Transverse colon (tissue), 4 donors: ENCODE measurements at regions not wholly inside any gene's neighbourhood (a gene's known extent, or its start where the extent isn't known, plus 50 kb on each side); places are given as distances from the start of the nearest gene placed in this dataset.

Source experiments
- DNase-seq: peaks from one replicate; pipeline ENCODE4 v3.0.0-alpha.2; 2019
- H3K27ac ChIP-seq, 4 donors: fragments of 200-600 bp; sonication (generic); 2 replicates each; pipeline ENCODE4 v1.5.1; 2016 to 2018; ENCODE audit warnings: inconsistent platforms in 4 of 4
- H3K27me3 ChIP-seq: fragments of 200-600 bp; sonication (generic); 2 replicates; pipeline ENCODE4 v1.5.1; 2017; ENCODE audit warnings: inconsistent platforms
- H3K36me3 ChIP-seq, 4 donors: fragments of 200-600 bp; sonication (generic); 2 replicates each; pipeline ENCODE4 v1.5.1; 2017 to 2019; ENCODE audit warnings: inconsistent platforms in 4 of 4
- H3K4me1 ChIP-seq, 4 donors: fragments of 200-600 bp; sonication (generic); 2 replicates each; pipeline ENCODE4 v1.5.1; 2017 to 2020; ENCODE audit warnings: inconsistent platforms in 4 of 4
- H3K4me3 ChIP-seq, 4 donors: fragments of 200-600 bp; sonication (generic); 1 replicate in 1 of 4; 2 replicates in 3 of 4; pipeline versions ENCODE4 v1.5.1 to v1.6.1; 2017 to 2019; ENCODE audit warnings: inconsistent platforms in 4 of 4
- H3K9me3 ChIP-seq, 2 donors: fragments of 200-600 bp; sonication (generic); 2 replicates each; pipeline ENCODE4 v1.5.1; 2017 to 2019; ENCODE audit warnings: inconsistent platforms in 2 of 2
- EP300 ChIP-seq: sonication (generic); formaldehyde crosslinking; IDR thresholded peaks from one replicate; pipeline ENCODE4 v1.6.1; 2017; ENCODE audit warnings: antibody characterized with exemption, low read depth
- POLR2A ChIP-seq: fragments of 450-650 bp; IDR thresholded peaks from one replicate; pipeline ENCODE4 v1.6.1; 2016; ENCODE audit warnings: antibody characterized with exemption, mild to moderate bottlenecking, moderate library complexity
- POLR2AphosphoS5 ChIP-seq, 3 donors: sonication (generic); formaldehyde crosslinking; IDR thresholded peaks; one replicate each; pipeline ENCODE4 v1.6.1; 2016; ENCODE audit warnings: antibody characterized with exemption in 3 of 3
- WGBS, 2 donors: methylation state at CpG; one replicate each; pipeline ENCODE4 v1.1.5; 2018; ENCODE audit warnings: low coverage in 1 of 2; 5-methylcytosine and 5-hydroxymethylcytosine counted together
- in situ Hi-C, 4 donors: fragments of 200-750 bp; cut with MboI; loops; one replicate each; pipeline versions ENCODE4 v1.15.0 to v1.15.1; 2017; ENCODE audit warnings: low sequenced_read_pairs in 3 of 4, low pct_ligation_motif_present in 1 of 4, low pct_unique_long_range_greater_than_20kb in 1 of 4
- intact Hi-C: fragments of 100-400 bp; cut with DNase I; formaldehyde crosslinking; loops from one replicate; pipeline ENCODE4 v1.15.1; 2023; ENCODE audit warnings: low total_unique reads
- TF ChIP-seq, protein P1 (sequence below), 5 experiments: fragments of 200-600 bp in 3 of 5; fragments of 450-650 bp in 2 of 5; sonication (generic) in 3 of 5; IDR thresholded peaks; 1 replicate in 2 of 5; 2 replicates in 3 of 5; pipeline ENCODE4 v1.5.1; 2016 to 2017; ENCODE audit warnings: antibody characterized with exemption in 5 of 5, inconsistent platforms in 3 of 5, mild to moderate bottlenecking in 2 of 5, moderate library complexity in 1 of 5

GRCh38 chr7:69108097-69108496 lies 490.2 kb upstream of the AUTS2 start:
- whole genome bisulfite sequencing, 2 donors, result 87 to 89% methylated on average over 2 to 10 of the region's 10 CpGs
- in situ Hi-C loops (no loop called here), intact Hi-C loops (no loop called here)
- Histone ChIP-seq H3K4me1 (no peaks in the 10 kb centered on the region), H3K27ac (no peak overlapping the region), H3K9me3 (peaks cover 0 to 3% of the 10 kb centered on the region in 2 donors), H3K4me3 (no peak overlapping the region), H3K36me3 (no peaks in the 10 kb centered on the region), H3K27me3 (no peaks in the 10 kb centered on the region)
- no peak for DNase-seq
- no peak for TF ChIP-seq POLR2AphosphoS5 (IDR thresholded peaks at IDR 0.05)

GRCh38 chr7:69109246-69109645 lies 489.0 kb upstream of the AUTS2 start:
- Histone ChIP-seq H3K36me3 (no peaks in the 10 kb centered on the region), H3K27ac (no peak overlapping the region), H3K4me3 (no peak overlapping the region), H3K9me3 (peaks cover 0 to 3% of the 10 kb centered on the region in 2 donors), H3K4me1 (no peaks in the 10 kb centered on the region), H3K27me3 (no peaks in the 10 kb centered on the region)
- no peak for DNase-seq
- WGBS, 2 donors, result 51 to 64% methylated on average over 2 to 3 of the region's 3 CpGs
- intact Hi-C loops, result no loop called here
- no peak for TF ChIP-seq EP300
- TF ChIP-seq, protein P1, sequence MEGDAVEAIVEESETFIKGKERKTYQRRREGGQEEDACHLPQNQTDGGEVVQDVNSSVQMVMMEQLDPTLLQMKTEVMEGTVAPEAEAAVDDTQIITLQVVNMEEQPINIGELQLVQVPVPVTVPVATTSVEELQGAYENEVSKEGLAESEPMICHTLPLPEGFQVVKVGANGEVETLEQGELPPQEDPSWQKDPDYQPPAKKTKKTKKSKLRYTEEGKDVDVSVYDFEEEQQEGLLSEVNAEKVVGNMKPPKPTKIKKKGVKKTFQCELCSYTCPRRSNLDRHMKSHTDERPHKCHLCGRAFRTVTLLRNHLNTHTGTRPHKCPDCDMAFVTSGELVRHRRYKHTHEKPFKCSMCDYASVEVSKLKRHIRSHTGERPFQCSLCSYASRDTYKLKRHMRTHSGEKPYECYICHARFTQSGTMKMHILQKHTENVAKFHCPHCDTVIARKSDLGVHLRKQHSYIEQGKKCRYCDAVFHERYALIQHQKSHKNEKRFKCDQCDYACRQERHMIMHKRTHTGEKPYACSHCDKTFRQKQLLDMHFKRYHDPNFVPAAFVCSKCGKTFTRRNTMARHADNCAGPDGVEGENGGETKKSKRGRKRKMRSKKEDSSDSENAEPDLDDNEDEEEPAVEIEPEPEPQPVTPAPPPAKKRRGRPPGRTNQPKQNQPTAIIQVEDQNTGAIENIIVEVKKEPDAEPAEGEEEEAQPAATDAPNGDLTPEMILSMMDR (IDR thresholded peaks at IDR 0.05), result no peak
- TF ChIP-seq POLR2AphosphoS5 (IDR thresholded peaks at IDR 0.05), result no peak
- TF ChIP-seq POLR2A, result no peak
- in situ Hi-C loops, result no loop called here

DNA sequence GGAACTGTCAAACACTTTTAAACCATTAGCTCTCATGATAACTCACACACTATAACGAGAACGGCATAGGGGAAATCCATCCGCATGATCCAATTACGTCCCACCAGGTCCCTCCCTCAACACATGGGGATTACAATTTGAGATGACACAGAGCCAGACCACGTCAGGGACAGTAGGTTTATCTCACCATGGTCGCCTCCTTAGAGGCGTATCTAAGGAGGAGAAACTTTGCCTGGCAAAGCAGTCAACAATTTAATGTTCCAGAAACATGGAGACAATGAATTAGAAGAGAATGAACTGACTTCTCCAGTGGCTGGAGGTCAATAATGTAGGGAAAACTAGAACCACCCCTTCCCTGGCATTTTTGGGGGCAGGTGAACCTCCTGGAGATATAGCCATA lies 488.4 kb upstream of the AUTS2 start:
- 85 to 87% methylated on average over 7 of the region's 7 CpGs for WGBS, 2 donors
- Histone ChIP-seq H3K4me3 (no peak overlapping the region), H3K27me3 (no peaks in the 10 kb centered on the region), H3K36me3 (no peaks in the 10 kb centered on the region), H3K9me3 (peaks cover 0 to 3% of the 10 kb centered on the region in 2 donors), H3K27ac (no peak overlapping the region), H3K4me1 (no peaks in the 10 kb centered on the region)
- DNase-seq, result no peak
- no peak for TF ChIP-seq EP300
- TF ChIP-seq POLR2A, result no peak
- no peak for TF ChIP-seq POLR2AphosphoS5 (IDR thresholded peaks at IDR 0.05)
- TF ChIP-seq, protein P1 (IDR thresholded peaks at IDR 0.05), result no peak
- in situ Hi-C loops (no loop called here), intact Hi-C loops (no loop called here)

DNA sequence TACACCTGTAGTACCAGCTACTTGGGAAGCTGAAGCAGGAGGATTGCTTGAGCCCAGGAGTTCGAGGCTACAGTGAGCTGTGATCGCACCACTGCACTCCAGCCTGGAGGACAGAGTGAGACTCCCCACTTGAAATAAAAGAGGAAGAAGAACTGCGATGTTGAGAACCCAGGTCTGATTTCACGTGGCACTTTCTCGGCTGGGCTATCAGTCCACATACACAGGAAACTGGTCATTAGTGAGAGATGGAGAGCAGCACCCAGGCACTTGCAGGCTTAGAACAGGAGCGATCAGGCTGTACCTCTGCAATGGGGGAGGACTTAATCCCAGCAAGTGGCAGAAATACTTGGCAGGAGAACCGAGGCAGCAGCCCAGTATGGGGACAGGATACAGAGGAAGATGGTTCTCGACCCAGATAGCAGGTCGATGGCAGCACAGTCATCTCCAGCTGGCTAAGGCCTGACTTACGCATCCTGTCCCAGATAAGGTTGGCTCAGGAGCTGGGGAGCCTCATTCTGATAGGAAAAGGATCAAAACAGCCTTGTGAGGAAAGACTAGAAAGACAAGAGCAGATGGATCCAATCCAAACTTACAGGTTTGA lies 487.7 kb upstream of the AUTS2 start:
- no peaks in the 10 kb centered on the region for H3K36me3 ChIP-seq
- intact Hi-C loops (no loop called here), in situ Hi-C loops (no loop called here)
- no peak overlapping the region for H3K4me3 ChIP-seq
- TF ChIP-seq POLR2A (no peak), EP300 (no peak), POLR2AphosphoS5 (IDR thresholded peaks at IDR 0.05) (no peak)
- TF ChIP-seq, protein P1 (IDR thresholded peaks at IDR 0.05), result no peak
- no peak overlapping the region for H3K27ac ChIP-seq
- DNase-seq, result no peak
- H3K9me3 ChIP-seq, result peaks cover 0 to 3% of the 10 kb centered on the region in 2 donors
- WGBS, 2 donors, result 70 to 83% methylated on average over 2 to 10 of the region's 10 CpGs
- no peaks in the 10 kb centered on the region for H3K27me3 ChIP-seq
- no peaks in the 10 kb centered on the region for H3K4me1 ChIP-seq

DNA sequence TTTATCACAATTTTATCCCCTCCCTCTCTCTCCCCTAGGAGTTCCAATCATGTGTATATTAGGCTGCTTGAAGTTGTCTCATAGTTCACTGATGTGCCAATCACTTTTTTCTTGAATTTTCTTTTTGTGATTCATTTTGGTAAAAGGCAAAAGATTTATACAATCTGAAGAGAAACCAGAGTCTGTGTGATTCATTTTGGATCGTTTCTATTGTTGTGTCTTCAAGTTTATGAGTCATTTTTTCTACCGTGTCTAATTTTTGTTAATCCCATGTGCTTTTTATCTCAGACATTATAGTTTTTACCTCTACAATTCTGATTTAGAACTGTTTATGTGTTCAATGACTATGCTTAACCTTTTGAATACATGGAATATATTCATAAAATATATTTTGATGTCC lies 483.9 kb upstream of the AUTS2 start:
- DNase-seq, result no peak
- no peaks in the 10 kb centered on the region for H3K36me3 ChIP-seq
- WGBS, 2 donors, result 41 to 48% methylated on average over 2 of the region's 2 CpGs
- no peaks in the 10 kb centered on the region for H3K4me1 ChIP-seq
- H3K27ac ChIP-seq, result no peak overlapping the region
- no peak for TF ChIP-seq POLR2AphosphoS5 (IDR thresholded peaks at IDR 0.05)
- TF ChIP-seq, protein P1 (IDR thresholded peaks at IDR 0.05), result no peak
- H3K9me3 ChIP-seq, result peaks cover 0 to 3% of the 10 kb centered on the region in 2 donors
- in situ Hi-C loops, result no loop called here
- intact Hi-C loops, result no loop called here
- H3K4me3 ChIP-seq, result no peak overlapping the region
- no peaks in the 10 kb centered on the region for H3K27me3 ChIP-seq
